ENCODE measurements at regions not wholly inside any gene's neighbourhood (a gene's known extent, or its start where the extent isn't known, plus 50 kb on each side); places are given as distances from the start of the nearest gene placed in this dataset.

DNA sequence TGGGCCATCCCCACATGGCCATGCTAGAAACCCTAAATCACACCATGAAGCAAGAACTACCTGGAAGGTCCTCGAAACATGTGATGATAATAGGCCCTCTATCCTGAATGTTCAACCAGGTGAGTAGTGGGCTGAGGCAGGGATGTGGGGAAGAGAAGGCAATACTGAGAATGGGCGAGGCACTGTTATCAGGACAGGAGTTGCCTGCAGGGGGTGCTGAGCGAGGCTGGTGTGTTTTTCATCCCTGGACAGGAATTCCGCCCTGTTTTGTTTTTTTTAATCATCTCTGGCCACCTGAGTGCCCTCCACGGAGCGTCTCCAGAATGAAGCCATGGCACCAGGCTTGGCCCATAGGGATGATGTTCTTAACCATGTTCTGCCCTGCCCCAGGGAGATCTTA, 103.0 kb upstream of the SOX11 start:
- no peak overlapping the region for H3K4me3 ChIP-seq (replicated peaks in 1 of 2; ENCODE audit: low read depth in 2 of 2, low read length in 2 of 2)
- no peak for DNase-seq (ENCODE audit: low read depth in 2 of 2)
- TF ChIP-seq, protein P1, sequence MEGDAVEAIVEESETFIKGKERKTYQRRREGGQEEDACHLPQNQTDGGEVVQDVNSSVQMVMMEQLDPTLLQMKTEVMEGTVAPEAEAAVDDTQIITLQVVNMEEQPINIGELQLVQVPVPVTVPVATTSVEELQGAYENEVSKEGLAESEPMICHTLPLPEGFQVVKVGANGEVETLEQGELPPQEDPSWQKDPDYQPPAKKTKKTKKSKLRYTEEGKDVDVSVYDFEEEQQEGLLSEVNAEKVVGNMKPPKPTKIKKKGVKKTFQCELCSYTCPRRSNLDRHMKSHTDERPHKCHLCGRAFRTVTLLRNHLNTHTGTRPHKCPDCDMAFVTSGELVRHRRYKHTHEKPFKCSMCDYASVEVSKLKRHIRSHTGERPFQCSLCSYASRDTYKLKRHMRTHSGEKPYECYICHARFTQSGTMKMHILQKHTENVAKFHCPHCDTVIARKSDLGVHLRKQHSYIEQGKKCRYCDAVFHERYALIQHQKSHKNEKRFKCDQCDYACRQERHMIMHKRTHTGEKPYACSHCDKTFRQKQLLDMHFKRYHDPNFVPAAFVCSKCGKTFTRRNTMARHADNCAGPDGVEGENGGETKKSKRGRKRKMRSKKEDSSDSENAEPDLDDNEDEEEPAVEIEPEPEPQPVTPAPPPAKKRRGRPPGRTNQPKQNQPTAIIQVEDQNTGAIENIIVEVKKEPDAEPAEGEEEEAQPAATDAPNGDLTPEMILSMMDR (IDR thresholded peaks at IDR 0.05; ENCODE audit: low read depth, low read length) = no peak

DNA sequence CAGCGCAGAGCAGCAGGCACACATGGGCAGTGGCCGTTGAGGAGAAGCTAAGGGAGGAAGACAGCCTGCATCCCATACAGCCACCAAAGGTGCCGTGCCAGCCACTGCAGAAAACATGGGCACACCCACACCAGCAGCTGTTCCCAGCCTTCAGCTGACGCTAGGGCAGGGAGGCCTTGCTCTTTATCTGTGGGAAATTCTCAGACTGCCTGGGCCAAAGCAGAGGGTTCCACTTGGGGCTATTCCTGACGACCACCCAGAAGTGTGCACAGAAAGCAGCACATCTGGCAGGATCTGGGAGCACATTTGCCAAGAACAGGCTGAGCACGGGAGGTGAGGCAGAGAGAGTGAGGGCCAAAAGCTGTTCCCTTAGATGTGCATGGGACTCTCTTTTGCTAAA, 101.3 kb upstream of the SOX11 start:
- H3K4me3 ChIP-seq (replicated peaks in 1 of 2; ENCODE audit: low read depth in 2 of 2, low read length in 2 of 2) = no peak overlapping the region
- TF ChIP-seq, protein P1 (IDR thresholded peaks at IDR 0.05; ENCODE audit: low read depth, low read length) = no peak
- DNase-seq (ENCODE audit: low read depth in 2 of 2) = no peak

DNA sequence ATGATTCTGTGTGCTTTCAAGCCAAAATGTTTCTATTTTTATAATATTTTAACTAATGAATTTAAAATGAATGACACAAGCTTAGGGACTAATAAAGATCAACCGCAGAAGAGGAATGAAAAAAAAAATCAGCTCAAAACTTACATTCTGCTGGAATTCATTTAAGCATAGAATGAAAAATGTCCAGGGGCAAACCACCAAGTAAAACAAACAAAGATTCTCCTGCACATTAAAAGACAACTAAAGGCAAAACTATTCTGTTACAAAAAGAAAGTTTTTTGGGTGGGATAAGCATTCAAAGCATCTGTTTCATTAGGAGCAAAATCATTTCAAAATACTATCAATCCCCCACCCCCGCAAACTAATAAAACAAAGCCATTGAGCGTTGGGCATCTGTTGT, 99.3 kb upstream of the SOX11 start:
- TF ChIP-seq, protein P1 (IDR thresholded peaks at IDR 0.05; ENCODE audit: low read depth, low read length) = no peak
- no peak for DNase-seq (ENCODE audit: low read depth in 2 of 2)
- no peak overlapping the region for H3K4me3 ChIP-seq (replicated peaks in 1 of 2; ENCODE audit: low read depth in 2 of 2, low read length in 2 of 2)

DNA sequence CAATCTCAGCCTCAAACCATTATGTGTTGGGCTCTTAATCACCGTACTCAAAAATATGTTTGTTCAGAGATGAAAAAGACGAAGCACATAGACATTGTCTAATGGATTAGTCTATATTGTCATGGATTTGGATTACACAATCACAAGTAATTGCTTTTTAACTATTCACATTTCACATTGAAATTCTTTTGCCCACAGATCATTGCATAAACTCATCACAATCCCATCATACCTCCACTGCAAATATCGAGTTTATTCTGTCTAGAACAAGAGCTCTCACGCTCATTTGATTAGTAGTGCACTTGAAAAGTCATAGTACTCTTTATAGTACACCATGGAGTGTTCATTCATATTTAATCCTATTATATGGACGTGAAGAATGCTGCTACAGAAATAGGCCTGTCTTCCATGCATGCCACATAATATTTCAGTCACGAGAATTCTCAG, 97.9 kb upstream of the SOX11 start:
- TF ChIP-seq, protein P1 (IDR thresholded peaks at IDR 0.05; ENCODE audit: low read depth, low read length) = no peak
- no peak overlapping the region for H3K4me3 ChIP-seq (replicated peaks in 1 of 2; ENCODE audit: low read depth in 2 of 2, low read length in 2 of 2)
- no peak for DNase-seq (ENCODE audit: low read depth in 2 of 2)

DNA sequence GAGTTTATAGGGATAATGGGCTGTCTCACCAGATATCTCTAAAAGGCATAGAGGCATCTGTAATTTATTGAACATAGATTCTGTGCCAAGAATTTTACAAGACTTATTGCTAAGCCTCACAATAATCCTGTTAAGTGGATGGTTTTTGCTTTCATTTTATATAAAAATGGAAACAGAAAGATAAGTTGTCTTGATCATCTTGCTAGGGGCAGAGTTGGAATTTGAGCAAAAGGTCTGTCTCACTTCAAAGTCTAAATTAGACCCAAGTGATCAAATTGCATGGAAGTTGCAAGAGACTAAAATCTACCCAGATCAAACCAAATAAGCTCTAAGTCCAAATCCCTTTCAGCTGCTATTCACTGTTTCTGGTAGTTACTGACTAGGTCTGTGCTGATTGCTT, 95.3 kb upstream of the SOX11 start:
- DNase-seq (ENCODE audit: low read depth in 2 of 2) = no peak
- TF ChIP-seq, protein P1 (IDR thresholded peaks at IDR 0.05; ENCODE audit: low read depth, low read length) = no peak
- no peak overlapping the region for H3K4me3 ChIP-seq (replicated peaks in 1 of 2; ENCODE audit: low read depth in 2 of 2, low read length in 2 of 2)

DNA sequence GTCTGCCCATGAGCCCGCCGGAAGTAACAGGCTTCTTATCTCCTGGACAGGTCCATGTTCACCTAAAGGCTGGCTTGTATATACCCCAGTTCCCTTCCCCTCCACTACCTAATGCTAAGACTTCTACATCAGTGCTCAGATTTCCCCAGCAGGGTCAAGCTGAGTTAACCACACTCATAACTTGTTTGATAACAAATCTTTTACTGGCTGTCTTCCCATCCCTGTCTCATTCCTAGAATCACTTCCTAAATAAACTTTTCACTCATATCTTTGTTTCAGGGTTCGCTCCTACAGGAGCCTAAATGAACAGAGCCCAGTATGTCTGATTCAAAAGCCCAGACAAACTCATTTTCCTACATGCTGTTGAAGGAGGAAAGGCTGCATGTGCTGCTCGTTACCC, 94.0 kb upstream of the SOX11 start:
- H3K4me3 ChIP-seq (replicated peaks in 1 of 2; ENCODE audit: low read depth in 2 of 2, low read length in 2 of 2) = no peak overlapping the region
- DNase-seq (ENCODE audit: low read depth in 2 of 2) = no peak
- TF ChIP-seq, protein P1 (IDR thresholded peaks at IDR 0.05; ENCODE audit: low read depth, low read length) = no peak

DNA sequence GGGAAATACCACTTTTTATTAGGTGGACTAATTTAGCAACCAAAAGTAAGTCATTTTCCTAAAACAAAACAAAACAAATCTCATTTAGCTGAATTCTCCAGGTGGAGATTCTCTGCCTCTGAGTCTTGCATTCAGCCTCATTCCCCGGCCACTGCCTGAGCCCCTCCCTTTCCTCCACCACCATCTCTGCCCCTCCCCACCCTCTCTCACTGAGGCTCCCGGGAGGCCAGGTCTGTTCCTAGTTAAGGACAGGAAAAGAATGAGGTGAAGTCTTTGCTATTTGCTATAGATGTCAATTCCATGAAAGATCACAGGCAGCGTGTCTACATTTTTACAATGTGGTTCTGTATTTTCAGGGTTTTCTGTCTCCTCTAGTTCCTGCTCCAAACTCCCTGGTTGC, 83.0 kb upstream of the SOX11 start:
- TF ChIP-seq, protein P1 (IDR thresholded peaks at IDR 0.05; ENCODE audit: low read depth, low read length) = no peak
- no peak overlapping the region for H3K4me3 ChIP-seq (replicated peaks in 1 of 2; ENCODE audit: low read depth in 2 of 2, low read length in 2 of 2)
- DNase-seq (ENCODE audit: low read depth in 2 of 2) = no peak

Measured in cardiac fibroblast (primary cell).